ENCODE measurements at regions not wholly inside any gene's neighbourhood (a gene's known extent, or its start where the extent isn't known, plus 50 kb on each side); places are given as distances from the start of the nearest gene placed in this dataset.

DNA sequence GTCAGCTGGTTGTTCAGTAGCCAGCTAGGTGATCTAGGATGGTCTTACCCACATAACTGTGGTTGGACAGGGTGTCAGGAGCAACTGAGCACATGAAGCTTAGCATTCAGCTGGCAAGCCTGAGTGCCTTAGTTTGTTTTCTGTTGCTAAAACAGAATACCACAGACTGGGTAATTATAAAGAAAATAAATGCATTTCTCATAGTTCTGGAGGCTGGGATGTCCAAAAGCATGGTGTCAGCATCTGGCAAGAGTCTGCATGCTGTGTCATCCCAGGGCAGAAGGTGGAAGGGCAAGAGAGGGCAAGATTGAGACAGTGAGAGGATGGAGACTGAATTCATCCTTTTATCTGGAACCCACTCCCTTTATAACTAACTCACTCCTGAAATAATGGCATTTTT, 921.5 kb downstream of the TLE4 start:
- TF ChIP-seq, protein P1, sequence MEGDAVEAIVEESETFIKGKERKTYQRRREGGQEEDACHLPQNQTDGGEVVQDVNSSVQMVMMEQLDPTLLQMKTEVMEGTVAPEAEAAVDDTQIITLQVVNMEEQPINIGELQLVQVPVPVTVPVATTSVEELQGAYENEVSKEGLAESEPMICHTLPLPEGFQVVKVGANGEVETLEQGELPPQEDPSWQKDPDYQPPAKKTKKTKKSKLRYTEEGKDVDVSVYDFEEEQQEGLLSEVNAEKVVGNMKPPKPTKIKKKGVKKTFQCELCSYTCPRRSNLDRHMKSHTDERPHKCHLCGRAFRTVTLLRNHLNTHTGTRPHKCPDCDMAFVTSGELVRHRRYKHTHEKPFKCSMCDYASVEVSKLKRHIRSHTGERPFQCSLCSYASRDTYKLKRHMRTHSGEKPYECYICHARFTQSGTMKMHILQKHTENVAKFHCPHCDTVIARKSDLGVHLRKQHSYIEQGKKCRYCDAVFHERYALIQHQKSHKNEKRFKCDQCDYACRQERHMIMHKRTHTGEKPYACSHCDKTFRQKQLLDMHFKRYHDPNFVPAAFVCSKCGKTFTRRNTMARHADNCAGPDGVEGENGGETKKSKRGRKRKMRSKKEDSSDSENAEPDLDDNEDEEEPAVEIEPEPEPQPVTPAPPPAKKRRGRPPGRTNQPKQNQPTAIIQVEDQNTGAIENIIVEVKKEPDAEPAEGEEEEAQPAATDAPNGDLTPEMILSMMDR (IDR thresholded peaks at IDR 0.05; ENCODE audit: extremely low read depth in 1 of 2, insufficient read depth in 1 of 2, low read depth in 1 of 2, low read length in 2 of 2) = no peak
- TF ChIP-seq POLR2A (IDR thresholded peaks at IDR 0.05; ENCODE audit: low read depth, low read length) = no peak
- no peak for TF ChIP-seq EZH2 (IDR thresholded peaks at IDR 0.05; ENCODE audit: borderline replicate concordance, low read depth, low read length, severe bottlenecking)
- TF ChIP-seq, protein P2, sequence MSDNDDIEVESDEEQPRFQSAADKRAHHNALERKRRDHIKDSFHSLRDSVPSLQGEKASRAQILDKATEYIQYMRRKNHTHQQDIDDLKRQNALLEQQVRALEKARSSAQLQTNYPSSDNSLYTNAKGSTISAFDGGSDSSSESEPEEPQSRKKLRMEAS (IDR thresholded peaks at IDR 0.05; ENCODE audit: insufficient read depth, insufficient read length) = no peak
- TF ChIP-seq JUN (IDR thresholded peaks at IDR 0.05; ENCODE audit: borderline replicate concordance, insufficient read depth, insufficient read length, low read depth) = no peak
- TF ChIP-seq GATA2 (IDR thresholded peaks at IDR 0.05; ENCODE audit: insufficient read depth, insufficient read length, low read depth, low read length) = no peak
- no peak for TF ChIP-seq FOS (IDR thresholded peaks at IDR 0.05; ENCODE audit: borderline replicate concordance, insufficient read depth, low read length)
- no peak for TF ChIP-seq POLR2AphosphoS5 (IDR thresholded peaks at IDR 0.05; ENCODE audit: insufficient read depth, low read depth, low read length)
